ENCODE measurements at regions not wholly inside any gene's neighbourhood (a gene's known extent, or its start where the extent isn't known, plus 50 kb on each side); places are given as distances from the start of the nearest gene placed in this dataset.
"Not testable (repeated sequence)": the region's sequence is repeated elsewhere in the genome, so short reads cannot be mapped to it uniquely, and the experiment has no call there.

- not testable (repeated sequence) for TF ChIP-seq NR3C1, EP300 (IDR thresholded peaks at IDR 0.05)
These were observed 499.2 kb downstream of the KCNT2 start for GRCh38 chr1:196108990-196109389.

Measured in A549 (cell line).